Heart left ventricle (tissue), 13 donors: ENCODE measurements at regions not wholly inside any gene's neighbourhood (a gene's known extent, or its start where the extent isn't known, plus 50 kb on each side); places are given as distances from the start of the nearest gene placed in this dataset.

ENCODE experiments used
- POLR2A ChIP-seq, 2 donors: fragments of 450-650 bp; IDR thresholded peaks; one replicate each; pipeline ENCODE4 v1.6.1; 2017; ENCODE audit warnings: antibody characterized with exemption in 2 of 2, mild to moderate bottlenecking in 2 of 2, moderate library complexity in 2 of 2
- TF ChIP-seq, protein P1 (sequence below), 12 donors: fragments of 200-600 bp; sonication (generic) in 4 of 12; IDR thresholded peaks; one replicate each; pipeline versions ENCODE4 v1.5.0 to v1.8.0; 2018 to 2022; ENCODE audit warnings: antibody characterized with exemption in 12 of 12, mild to moderate bottlenecking in 5 of 12
- donor health status: ischemic (EF 13 %, LVEDD 7.1; RV severe dilation, severe dysfunction).
- donor health status: DM: no; HTN: yes; CAD: no.
- donor health status: DM: no; HTN: no; CAD: no.
- donor health status: ischemic (EF 25% LVEDD 6.9; RV normal size, moderate dysfunction).
- donor health status: ischemic (EF 25% LVEDD 5.7; RV mildly dilated, moderate dysfunction).
- donor health status: ischemic (EF 35%, LVEDD 5.7; RV mildly dilated, moderate dysfunction).
- donor health status: nonischemic (EF 11% LVEDD 7.7; RV severe dilation, severe dysfunction).
- donor health status: DM: yes; HTN: yes; CAD: no.
- donor health status: PGD.
- donor health status: ischemic (EF 29% LVEDD 5.4; RV normal size, mild dysfunction).
- donor health status: nonischemic (EF 23%, LVEDD 6.1; RV moderate dilation, normal function).

DNA sequence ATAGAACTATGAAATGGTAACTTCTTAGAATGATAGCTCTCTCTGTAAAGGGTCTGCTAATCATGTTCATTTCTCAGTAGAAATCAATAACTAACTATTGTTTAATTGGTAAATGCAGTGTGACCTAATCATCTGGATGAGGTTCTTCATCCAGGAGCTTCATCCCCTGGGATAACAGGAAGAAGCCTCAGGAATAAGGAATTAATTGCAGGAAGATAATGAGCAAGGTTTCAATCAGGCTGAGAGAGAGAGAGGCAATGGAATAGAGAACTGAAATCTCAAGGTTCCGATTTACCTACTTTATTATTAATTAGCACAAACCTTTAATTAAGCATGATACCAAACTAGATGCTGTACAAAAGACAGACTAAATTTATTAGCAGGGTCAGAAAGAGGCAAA is 499.7 kb downstream of the MAT2B start:
- TF ChIP-seq, protein P1, sequence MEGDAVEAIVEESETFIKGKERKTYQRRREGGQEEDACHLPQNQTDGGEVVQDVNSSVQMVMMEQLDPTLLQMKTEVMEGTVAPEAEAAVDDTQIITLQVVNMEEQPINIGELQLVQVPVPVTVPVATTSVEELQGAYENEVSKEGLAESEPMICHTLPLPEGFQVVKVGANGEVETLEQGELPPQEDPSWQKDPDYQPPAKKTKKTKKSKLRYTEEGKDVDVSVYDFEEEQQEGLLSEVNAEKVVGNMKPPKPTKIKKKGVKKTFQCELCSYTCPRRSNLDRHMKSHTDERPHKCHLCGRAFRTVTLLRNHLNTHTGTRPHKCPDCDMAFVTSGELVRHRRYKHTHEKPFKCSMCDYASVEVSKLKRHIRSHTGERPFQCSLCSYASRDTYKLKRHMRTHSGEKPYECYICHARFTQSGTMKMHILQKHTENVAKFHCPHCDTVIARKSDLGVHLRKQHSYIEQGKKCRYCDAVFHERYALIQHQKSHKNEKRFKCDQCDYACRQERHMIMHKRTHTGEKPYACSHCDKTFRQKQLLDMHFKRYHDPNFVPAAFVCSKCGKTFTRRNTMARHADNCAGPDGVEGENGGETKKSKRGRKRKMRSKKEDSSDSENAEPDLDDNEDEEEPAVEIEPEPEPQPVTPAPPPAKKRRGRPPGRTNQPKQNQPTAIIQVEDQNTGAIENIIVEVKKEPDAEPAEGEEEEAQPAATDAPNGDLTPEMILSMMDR (IDR thresholded peaks at IDR 0.05): no peak
- no peak for TF ChIP-seq POLR2A (IDR thresholded peaks at IDR 0.05)
